Activated CD8-positive, alpha-beta T cell treated with anti-CD3 and anti-CD28 coated beads for 36 hours (primary cell): ENCODE measurements at regions not wholly inside any gene's neighbourhood (a gene's known extent, or its start where the extent isn't known, plus 50 kb on each side); places are given as distances from the start of the nearest gene placed in this dataset.

ENCODE experiments used
- ATAC-seq: fragments of 200-7000 bp; cut with Tn5 transposase; one replicate; pipeline ENCODE4 v1.10.0; 2021; ENCODE audit warnings: mild to moderate bottlenecking, moderate library complexity
- CTCF ChIA-PET: fragments of 350-600 bp; sonication (Branson Sonifier 250); formaldehyde crosslinking; loops from one replicate; lab custom pipeline; 2021; ENCODE audit warnings: antibody characterized with exemption; lab: Charles Lee
- POLR2A ChIA-PET: fragments of 350-600 bp; sonication (Branson Sonifier 250); formaldehyde crosslinking; loops from one replicate; lab custom pipeline; 2021; ENCODE audit warnings: antibody characterized with exemption; lab: Charles Lee
- DNase-seq: peaks from one replicate; pipeline ENCODE4 v3.0.0-alpha.2; 2020
- H3K27ac Mint-ChIP-seq: one replicate; pipeline ENCODE4 v1.8.0; 2021; ENCODE audit warnings: mild to moderate bottlenecking, mixed read lengths
- H3K27me3 Mint-ChIP-seq: one replicate; pipeline ENCODE4 v1.8.0; 2021; ENCODE audit warnings: mixed read lengths
- H3K36me3 Mint-ChIP-seq: one replicate; pipeline ENCODE4 v1.8.0; 2021; ENCODE audit warnings: low read depth, mixed read lengths
- H3K4me1 Mint-ChIP-seq: one replicate; pipeline ENCODE4 v1.8.0; 2021; ENCODE audit warnings: low read depth, mixed read lengths
- H3K4me3 Mint-ChIP-seq: one replicate; pipeline ENCODE4 v1.8.0; 2021; ENCODE audit warnings: mild to moderate bottlenecking, moderate library complexity, mixed read lengths
- H3K9me3 Mint-ChIP-seq: one replicate; pipeline ENCODE4 v1.8.0; 2021; ENCODE audit warnings: mixed read lengths
- intact Hi-C: fragments of 100-400 bp; cut with micrococcal nuclease; formaldehyde crosslinking; loops from one replicate; pipeline ENCODE4 v1.10.0; 2022
- TF ChIP-seq, protein P1 (sequence below): fragments of 200-600 bp; IDR thresholded peaks from one replicate; pipeline ENCODE4 v1.8.0; 2022; ENCODE audit warnings: antibody characterized with exemption, mild to moderate bottlenecking

DNA sequence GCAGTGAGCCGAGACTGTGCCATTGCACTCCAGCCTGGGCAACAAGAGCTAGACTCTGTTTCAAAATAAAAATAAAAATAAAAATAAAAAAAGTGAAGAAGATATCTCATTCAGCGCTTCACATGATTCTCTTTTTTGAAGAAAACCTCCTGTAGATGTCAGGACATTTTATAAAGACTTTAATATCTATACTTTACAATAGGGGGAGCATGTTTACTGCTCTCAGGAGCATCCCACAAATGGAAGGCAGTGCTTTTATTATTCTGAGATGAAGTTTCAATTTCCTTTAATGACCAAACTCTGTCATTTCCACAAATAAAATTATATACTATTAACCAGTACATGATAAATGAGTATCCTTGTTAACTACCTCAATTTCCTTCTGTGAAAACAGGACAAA is 118.7 kb upstream of the MYOCD start:
- no peaks in the 10 kb centered on the region for H3K27me3 Mint-ChIP-seq
- TF ChIP-seq, protein P1, sequence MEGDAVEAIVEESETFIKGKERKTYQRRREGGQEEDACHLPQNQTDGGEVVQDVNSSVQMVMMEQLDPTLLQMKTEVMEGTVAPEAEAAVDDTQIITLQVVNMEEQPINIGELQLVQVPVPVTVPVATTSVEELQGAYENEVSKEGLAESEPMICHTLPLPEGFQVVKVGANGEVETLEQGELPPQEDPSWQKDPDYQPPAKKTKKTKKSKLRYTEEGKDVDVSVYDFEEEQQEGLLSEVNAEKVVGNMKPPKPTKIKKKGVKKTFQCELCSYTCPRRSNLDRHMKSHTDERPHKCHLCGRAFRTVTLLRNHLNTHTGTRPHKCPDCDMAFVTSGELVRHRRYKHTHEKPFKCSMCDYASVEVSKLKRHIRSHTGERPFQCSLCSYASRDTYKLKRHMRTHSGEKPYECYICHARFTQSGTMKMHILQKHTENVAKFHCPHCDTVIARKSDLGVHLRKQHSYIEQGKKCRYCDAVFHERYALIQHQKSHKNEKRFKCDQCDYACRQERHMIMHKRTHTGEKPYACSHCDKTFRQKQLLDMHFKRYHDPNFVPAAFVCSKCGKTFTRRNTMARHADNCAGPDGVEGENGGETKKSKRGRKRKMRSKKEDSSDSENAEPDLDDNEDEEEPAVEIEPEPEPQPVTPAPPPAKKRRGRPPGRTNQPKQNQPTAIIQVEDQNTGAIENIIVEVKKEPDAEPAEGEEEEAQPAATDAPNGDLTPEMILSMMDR, result no peak
- H3K27ac Mint-ChIP-seq, result no peak overlapping the region
- ChIA-PET POLR2A (interaction anchor here (0.6 kb wide), 1 partner anchor 739 kb away, joined by 3 read pairs; no protein-coding TSS in a partner anchor), CTCF (no interaction called here)
- DNase-seq (no peak), ATAC-seq (no peak)
- H3K36me3 Mint-ChIP-seq, result no peaks in the 10 kb centered on the region
- no peaks in the 10 kb centered on the region for H3K9me3 Mint-ChIP-seq
- intact Hi-C loops, result no loop called here
- no peak overlapping the region for H3K4me3 Mint-ChIP-seq
- no peaks in the 10 kb centered on the region for H3K4me1 Mint-ChIP-seq

DNA sequence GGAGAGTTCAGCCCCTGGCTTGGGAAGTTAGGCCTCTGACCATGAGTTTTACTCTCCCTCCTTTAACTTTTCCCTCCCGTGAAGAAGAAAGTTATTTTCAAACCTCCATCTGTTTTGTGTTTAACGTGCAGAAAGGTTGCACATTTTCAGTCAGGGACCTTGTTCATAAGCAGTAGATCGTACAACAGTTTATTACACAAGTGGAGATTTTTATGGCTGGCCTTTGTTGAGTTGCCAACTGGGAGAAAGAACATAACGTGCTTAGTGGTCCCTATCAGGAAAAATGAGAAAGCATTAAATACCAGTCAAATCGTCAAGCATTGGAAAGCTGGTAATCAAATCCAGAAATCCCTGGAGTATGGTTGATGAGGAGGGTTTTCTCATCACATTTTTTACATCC is 117.9 kb upstream of the MYOCD start:
- ATAC-seq, result no peak
- Mint-ChIP-seq H3K27me3 (no peaks in the 10 kb centered on the region), H3K9me3 (no peaks in the 10 kb centered on the region), H3K27ac (no peak overlapping the region), H3K36me3 (no peaks in the 10 kb centered on the region), H3K4me3 (no peak overlapping the region), H3K4me1 (no peaks in the 10 kb centered on the region)
- CTCF ChIA-PET, result no interaction called here
- intact Hi-C loops, result no loop called here
- POLR2A ChIA-PET, result interaction anchor here (0.6 kb wide), 1 partner anchor 738 kb away, joined by 3 read pairs; no protein-coding TSS in a partner anchor
- DNase-seq, result no peak
- TF ChIP-seq, protein P1, result no peak

GRCh38 chr17:12548558-12548957 is 117.1 kb upstream of the MYOCD start:
- POLR2A ChIA-PET, result no interaction called here
- Mint-ChIP-seq H3K4me1 (no peaks in the 10 kb centered on the region), H3K4me3 (no peak overlapping the region), H3K9me3 (no peaks in the 10 kb centered on the region), H3K36me3 (no peaks in the 10 kb centered on the region), H3K27me3 (no peaks in the 10 kb centered on the region), H3K27ac (no peak overlapping the region)
- intact Hi-C loops, result no loop called here
- CTCF ChIA-PET, result no interaction called here
- ATAC-seq (no peak), DNase-seq (no peak)
- TF ChIP-seq, protein P1, result no peak

- ATAC-seq, result no peak
- no peak overlapping the region for H3K4me3 Mint-ChIP-seq
- H3K9me3 Mint-ChIP-seq, result no peaks in the 10 kb centered on the region
- H3K36me3 Mint-ChIP-seq, result no peaks in the 10 kb centered on the region
- no peaks in the 10 kb centered on the region for H3K4me1 Mint-ChIP-seq
- TF ChIP-seq, protein P1, result no peak
- H3K27ac Mint-ChIP-seq, result no peak overlapping the region
- ChIA-PET CTCF (no interaction called here), POLR2A (no interaction called here)
- no peaks in the 10 kb centered on the region for H3K27me3 Mint-ChIP-seq
- no peak for DNase-seq
- intact Hi-C loops, result no loop called here
These were observed 116.1 kb upstream of the MYOCD start for GRCh38 chr17:12549499-12550041.

DNA sequence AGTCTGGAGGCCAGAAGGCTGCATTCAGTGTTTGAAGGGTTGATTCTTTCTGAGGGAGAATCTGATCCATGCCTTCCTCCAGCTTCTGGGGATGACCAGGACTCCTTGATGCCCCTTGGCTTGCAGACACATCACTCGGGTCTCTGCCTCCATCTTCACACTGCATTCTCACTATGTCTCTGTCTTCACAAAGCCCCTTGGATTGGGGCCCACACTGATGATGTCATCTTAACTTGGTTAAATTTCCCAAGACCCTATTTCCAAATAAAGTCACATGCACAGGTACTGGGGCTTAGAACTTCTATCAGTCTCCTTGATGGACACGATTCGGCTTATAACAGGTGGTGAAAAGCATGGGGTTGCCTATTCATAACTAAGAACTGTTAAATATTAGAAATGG is 112.1 kb upstream of the MYOCD start:
- ChIA-PET POLR2A (interaction anchor here (0.6 kb wide), 1 partner anchor 165 kb away, joined by 3 read pairs; no protein-coding TSS in a partner anchor), CTCF (interaction anchor here (1.5 kb wide), 1 partner anchor 8 kb away, joined by 5 read pairs; no protein-coding TSS in a partner anchor)
- Mint-ChIP-seq H3K27ac (no peak overlapping the region), H3K4me3 (no peak overlapping the region), H3K27me3 (no peaks in the 10 kb centered on the region), H3K4me1 (no peaks in the 10 kb centered on the region), H3K9me3 (no peaks in the 10 kb centered on the region), H3K36me3 (no peaks in the 10 kb centered on the region)
- DNase-seq (no peak), ATAC-seq (no peak)
- TF ChIP-seq, protein P1, result no peak
- intact Hi-C loops, result no loop called here
